Activated CD4-positive, alpha-beta T cell treated with anti-CD3 and anti-CD28 coated beads for 36 hours (primary cell): ENCODE measurements at regions not wholly inside any gene's neighbourhood (a gene's known extent, or its start where the extent isn't known, plus 50 kb on each side); places are given as distances from the start of the nearest gene placed in this dataset.
"Not testable (repeated sequence)": the region's sequence is repeated elsewhere in the genome, so short reads cannot be mapped to it uniquely, and the experiment has no call there.

Experiments
- ATAC-seq: fragments of 200-7000 bp; cut with Tn5 transposase; one replicate; pipeline ENCODE4 v1.10.0; 2021; ENCODE audit warnings: mild to moderate bottlenecking, moderate library complexity
- CTCF ChIA-PET: fragments of 350-600 bp; sonication (Branson Sonifier 250); formaldehyde crosslinking; loops from one replicate; lab custom pipeline; 2021; ENCODE audit warnings: antibody characterized with exemption; lab: Charles Lee
- POLR2A ChIA-PET: fragments of 350-600 bp; sonication (Branson Sonifier 250); formaldehyde crosslinking; loops from one replicate; lab custom pipeline; 2021; ENCODE audit warnings: antibody characterized with exemption, inconsistent platforms; lab: Charles Lee
- DNase-seq: peaks from one replicate; pipeline ENCODE4 v3.0.0-alpha.2; 2020
- H3K27ac Mint-ChIP-seq: one replicate; pipeline ENCODE4 v1.8.0; 2021; ENCODE audit warnings: mixed read lengths
- H3K27me3 Mint-ChIP-seq: one replicate; pipeline ENCODE4 v1.8.0; 2021; ENCODE audit warnings: mixed read lengths
- H3K36me3 Mint-ChIP-seq: one replicate; pipeline ENCODE4 v1.8.0; 2021; ENCODE audit warnings: low read depth, mixed read lengths
- H3K4me1 Mint-ChIP-seq: one replicate; pipeline ENCODE4 v1.8.0; 2021; ENCODE audit warnings: mixed read lengths
- H3K4me3 Mint-ChIP-seq: one replicate; pipeline ENCODE4 v1.8.0; 2021; ENCODE audit warnings: mild to moderate bottlenecking, moderate library complexity, mixed read lengths
- H3K9me3 Mint-ChIP-seq: one replicate; pipeline ENCODE4 v1.8.0; 2021; ENCODE audit warnings: low read depth, mixed read lengths
- intact Hi-C, 2 experiments: fragments of 100-400 bp; cut with DNase I in 1 of 2; cut with micrococcal nuclease in 1 of 2; formaldehyde crosslinking; loops; one replicate each; pipeline versions ENCODE4 v1.14.2 to v1.15.1; 2022 to 2024; cut with DNase I, micrococcal nuclease

GRCh38 chr4:49217492-49217891, 231.4 kb downstream of the CWH43 start:
- POLR2A ChIA-PET, result no interaction called here

GRCh38 chr4:49218094-49218493, 232.0 kb downstream of the CWH43 start:
- H3K27me3 Mint-ChIP-seq, H3K4me1 Mint-ChIP-seq, H3K36me3 Mint-ChIP-seq, CTCF ChIA-PET, H3K27ac Mint-ChIP-seq, POLR2A ChIA-PET, ATAC-seq, DNase-seq, intact Hi-C loops, H3K4me3 Mint-ChIP-seq: not testable (repeated sequence)
- H3K9me3 Mint-ChIP-seq, result peaks cover 30% of the 10 kb centered on the region

More at GRCh38 chr4:49217492-49217891, 231.4 kb downstream of the CWH43 start:
- Mint-ChIP-seq H3K27me3 (no peaks in the 10 kb centered on the region), H3K4me1 (no peaks in the 10 kb centered on the region), H3K36me3 (no peaks in the 10 kb centered on the region), H3K4me3 (no peak overlapping the region), H3K9me3 (peaks cover 28% of the 10 kb centered on the region), H3K27ac (no peak overlapping the region)
- no peak for ATAC-seq
- intact Hi-C loops, result no loop called here
- DNase-seq, result no peak
- CTCF ChIA-PET, result no interaction called here

DNA sequence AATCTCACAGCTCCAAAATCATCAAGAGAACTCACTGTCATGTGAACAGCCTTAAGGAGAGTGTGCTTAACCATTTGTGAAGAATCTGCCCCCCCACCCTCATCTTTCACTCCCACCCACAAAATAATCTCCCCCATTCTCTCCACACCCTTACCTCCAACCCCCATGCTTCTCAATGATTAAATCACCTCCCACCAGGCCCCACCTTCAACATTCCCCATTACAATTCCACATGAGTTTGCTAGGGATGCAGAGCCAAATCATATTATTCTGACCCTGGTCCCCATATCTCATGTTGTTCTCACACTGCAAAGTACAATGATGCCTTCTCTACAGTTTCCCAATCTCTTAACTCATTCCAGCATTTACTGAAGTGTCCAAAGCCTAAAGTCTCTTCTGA, 232.9 kb downstream of the CWH43 start:
- H3K4me3 Mint-ChIP-seq, result not testable (repeated sequence)

GRCh38 chr4:49219489-49220225, 233.6 kb downstream of the CWH43 start:
- peaks cover 31% of the 10 kb centered on the region for H3K9me3 Mint-ChIP-seq
- DNase-seq, POLR2A ChIA-PET, CTCF ChIA-PET, H3K27ac Mint-ChIP-seq, H3K4me1 Mint-ChIP-seq, H3K27me3 Mint-ChIP-seq, H3K4me3 Mint-ChIP-seq, H3K36me3 Mint-ChIP-seq, intact Hi-C loops, ATAC-seq: not testable (repeated sequence)

More for the DNA sequence above, 232.9 kb downstream of the CWH43 start:
- intact Hi-C loops, CTCF ChIA-PET, ATAC-seq, H3K36me3 Mint-ChIP-seq, H3K27ac Mint-ChIP-seq, H3K27me3 Mint-ChIP-seq, POLR2A ChIA-PET, DNase-seq, H3K4me1 Mint-ChIP-seq: not testable (repeated sequence)
- H3K9me3 Mint-ChIP-seq, result peaks cover 31% of the 10 kb centered on the region

GRCh38 chr4:49221209-49221608, 235.1 kb downstream of the CWH43 start:
- CTCF ChIA-PET, result no interaction called here
- Mint-ChIP-seq H3K9me3 (peaks cover 27% of the 10 kb centered on the region), H3K27ac (no peak overlapping the region), H3K4me3 (no peak overlapping the region), H3K27me3 (no peaks in the 10 kb centered on the region), H3K36me3 (no peaks in the 10 kb centered on the region), H3K4me1 (no peaks in the 10 kb centered on the region)
- DNase-seq, result no peak
- POLR2A ChIA-PET, result no interaction called here
- no peak for ATAC-seq
- intact Hi-C loops, result no loop called here

- intact Hi-C loops, H3K27me3 Mint-ChIP-seq, H3K4me1 Mint-ChIP-seq, POLR2A ChIA-PET, DNase-seq, H3K27ac Mint-ChIP-seq, H3K36me3 Mint-ChIP-seq, CTCF ChIA-PET, ATAC-seq, H3K4me3 Mint-ChIP-seq: not testable (repeated sequence)
- H3K9me3 Mint-ChIP-seq, result peaks cover 25% of the 10 kb centered on the region
Observed at GRCh38 chr4:49222810-49223209, 236.7 kb downstream of the CWH43 start.

DNA sequence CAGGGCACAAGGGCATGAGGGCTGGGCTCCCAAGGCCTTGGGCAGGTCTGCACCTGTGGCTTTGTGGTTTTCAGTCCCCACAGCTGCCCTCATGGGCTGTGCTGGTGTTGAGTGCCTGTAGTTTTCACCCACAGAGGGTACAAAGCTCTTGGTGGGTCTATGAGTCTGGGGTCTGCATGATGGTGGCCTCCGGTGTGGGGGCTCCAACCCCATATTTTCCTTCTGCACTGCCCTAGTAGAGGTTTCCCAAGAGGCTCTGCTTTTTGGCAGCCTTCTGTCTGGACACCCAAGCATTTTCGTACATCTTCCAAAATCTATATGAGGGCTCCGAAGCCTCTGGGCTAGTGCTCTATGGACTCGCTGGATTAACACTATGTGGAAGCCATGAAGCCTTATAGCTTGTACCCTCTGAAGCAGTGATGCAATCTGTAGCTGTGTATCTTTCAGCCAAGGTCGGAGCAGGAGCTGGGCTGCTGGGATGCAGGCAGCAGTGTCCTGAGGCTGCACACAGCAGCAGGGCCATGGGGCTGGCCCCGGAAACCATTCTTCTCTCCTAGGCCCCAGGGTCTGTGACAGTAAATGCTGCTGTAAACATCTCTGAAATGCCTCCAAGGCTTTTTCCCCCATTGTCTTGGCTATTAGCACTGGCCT, 240.3 kb downstream of the CWH43 start:
- H3K9me3 Mint-ChIP-seq, result peaks cover 15% of the 10 kb centered on the region
- POLR2A ChIA-PET, H3K27ac Mint-ChIP-seq, H3K4me1 Mint-ChIP-seq, H3K4me3 Mint-ChIP-seq, H3K27me3 Mint-ChIP-seq, ATAC-seq, intact Hi-C loops, H3K36me3 Mint-ChIP-seq, DNase-seq, CTCF ChIA-PET: not testable (repeated sequence)

- H3K9me3 Mint-ChIP-seq, DNase-seq, H3K27me3 Mint-ChIP-seq, H3K27ac Mint-ChIP-seq, ATAC-seq, POLR2A ChIA-PET, H3K4me1 Mint-ChIP-seq, CTCF ChIA-PET, H3K4me3 Mint-ChIP-seq, H3K36me3 Mint-ChIP-seq, intact Hi-C loops: not testable (repeated sequence)
Observed at GRCh38 chr4:49227941-49228340, 241.9 kb downstream of the CWH43 start.

DNA sequence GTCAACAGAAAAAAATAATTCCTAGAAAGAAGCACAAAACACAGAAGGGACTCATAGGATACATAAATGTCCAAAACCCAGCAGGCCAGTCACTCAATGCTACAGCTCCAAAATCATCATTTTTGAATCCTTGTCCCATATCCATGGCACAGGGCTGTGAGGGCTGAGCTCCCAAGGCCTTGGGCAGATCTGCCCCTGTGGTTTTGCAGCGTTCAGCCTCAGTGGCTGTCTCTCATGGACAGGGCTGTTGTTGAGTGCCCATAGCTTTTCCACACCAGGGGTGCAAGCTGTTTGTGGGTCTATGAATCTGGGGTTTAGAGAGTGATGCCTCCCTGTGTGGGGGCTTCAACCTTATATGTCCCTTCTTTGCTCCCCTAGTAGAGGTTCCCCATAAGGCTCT, 243.2 kb downstream of the CWH43 start:
- DNase-seq, H3K36me3 Mint-ChIP-seq, H3K27ac Mint-ChIP-seq, H3K4me1 Mint-ChIP-seq, H3K9me3 Mint-ChIP-seq, POLR2A ChIA-PET, intact Hi-C loops, CTCF ChIA-PET, H3K4me3 Mint-ChIP-seq, H3K27me3 Mint-ChIP-seq, ATAC-seq: not testable (repeated sequence)

DNA sequence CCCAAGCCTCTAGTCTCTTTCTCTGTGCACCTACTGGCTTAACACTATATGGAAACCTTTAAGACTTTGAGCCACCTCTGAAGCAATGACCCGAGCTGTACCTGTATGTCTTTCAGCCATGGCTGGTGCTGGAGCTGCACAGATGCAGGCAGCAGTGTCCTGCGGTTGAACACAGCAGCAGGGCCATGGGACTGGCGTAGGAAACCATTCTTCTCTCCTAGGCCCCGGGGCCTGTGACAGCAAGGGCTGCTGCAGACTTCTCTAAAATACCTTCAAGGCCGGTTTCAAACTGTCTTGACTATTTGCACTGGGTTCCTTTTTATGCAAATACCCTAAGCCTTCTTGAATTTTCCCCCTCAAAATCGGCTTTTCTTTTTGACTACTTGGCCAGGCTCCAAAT, 243.6 kb downstream of the CWH43 start:
- CTCF ChIA-PET, DNase-seq, ATAC-seq, H3K27ac Mint-ChIP-seq, POLR2A ChIA-PET, H3K9me3 Mint-ChIP-seq, H3K4me3 Mint-ChIP-seq, intact Hi-C loops, H3K27me3 Mint-ChIP-seq, H3K4me1 Mint-ChIP-seq, H3K36me3 Mint-ChIP-seq: not testable (repeated sequence)

- ATAC-seq, H3K36me3 Mint-ChIP-seq, H3K27me3 Mint-ChIP-seq, CTCF ChIA-PET, H3K27ac Mint-ChIP-seq, H3K4me1 Mint-ChIP-seq, POLR2A ChIA-PET, DNase-seq, intact Hi-C loops, H3K4me3 Mint-ChIP-seq, H3K9me3 Mint-ChIP-seq: not testable (repeated sequence)
Observed at GRCh38 chr4:49233346-49233745, 247.3 kb downstream of the CWH43 start.

DNA sequence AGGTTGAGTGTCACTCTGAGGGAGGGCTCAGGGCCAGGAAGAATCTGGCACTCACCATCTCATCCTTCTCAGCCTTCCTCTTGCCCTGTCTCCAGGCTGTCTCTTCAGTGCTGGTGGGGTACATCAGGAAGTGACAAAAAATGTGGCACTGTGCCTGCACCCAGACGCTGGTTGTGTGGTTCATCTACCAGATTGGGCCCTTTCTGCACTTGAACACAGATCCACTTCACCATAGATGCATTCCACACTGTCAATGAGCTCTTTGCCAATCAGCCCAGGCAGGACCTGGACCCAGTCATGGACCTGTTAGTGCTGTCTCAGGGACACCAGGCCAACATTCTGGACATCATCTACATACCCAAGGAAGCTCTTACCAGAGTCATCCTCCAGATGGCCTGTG, 247.7 kb downstream of the CWH43 start:
- H3K36me3 Mint-ChIP-seq, intact Hi-C loops, H3K9me3 Mint-ChIP-seq, H3K27me3 Mint-ChIP-seq, POLR2A ChIA-PET, ATAC-seq, H3K4me1 Mint-ChIP-seq, DNase-seq, H3K27ac Mint-ChIP-seq, H3K4me3 Mint-ChIP-seq, CTCF ChIA-PET: not testable (repeated sequence)
